GM12892 (cell line): ENCODE measurements at regions not wholly inside any gene's neighbourhood (a gene's known extent, or its start where the extent isn't known, plus 50 kb on each side); places are given as distances from the start of the nearest gene placed in this dataset.

Source experiments
- POLR2A ChIP-seq: IDR thresholded peaks from 2 replicates; pipeline ENCODE4 v1.6.1; 2011; ENCODE audit warnings: low read depth, low read length, control low read depth
- TAF1 ChIP-seq: IDR thresholded peaks from 2 replicates; pipeline ENCODE4 v1.6.1; 2011; ENCODE audit warnings: low read depth, mild to moderate bottlenecking, control low read depth, low read length, borderline replicate concordance

- no peak for TF ChIP-seq POLR2A
- TF ChIP-seq TAF1, result no peak
These were observed 84.3 kb downstream of the TNFRSF13B start for GRCh38 chr17:16887523-16888095.
